Vagina (tissue), 2 donors: ENCODE measurements at regions not wholly inside any gene's neighbourhood (a gene's known extent, or its start where the extent isn't known, plus 50 kb on each side); places are given as distances from the start of the nearest gene placed in this dataset.

ENCODE experiments used
- CTCF ChIP-seq, 3 experiments: fragments of 450-650 bp in 2 of 3; fragments of 200-600 bp in 1 of 3; sonication (generic) in 1 of 3; IDR thresholded peaks; one replicate each; pipeline ENCODE4 v1.5.1; 2017 to 2019; ENCODE audit warnings: antibody characterized with exemption in 3 of 3, mild to moderate bottlenecking in 2 of 3, moderate library complexity in 2 of 3
- POLR2A ChIP-seq, 2 donors: fragments of 450-650 bp; IDR thresholded peaks; one replicate each; pipeline ENCODE4 v1.6.1; 2017; ENCODE audit warnings: antibody characterized with exemption in 2 of 2, mild to moderate bottlenecking in 2 of 2, moderate library complexity in 2 of 2

DNA sequence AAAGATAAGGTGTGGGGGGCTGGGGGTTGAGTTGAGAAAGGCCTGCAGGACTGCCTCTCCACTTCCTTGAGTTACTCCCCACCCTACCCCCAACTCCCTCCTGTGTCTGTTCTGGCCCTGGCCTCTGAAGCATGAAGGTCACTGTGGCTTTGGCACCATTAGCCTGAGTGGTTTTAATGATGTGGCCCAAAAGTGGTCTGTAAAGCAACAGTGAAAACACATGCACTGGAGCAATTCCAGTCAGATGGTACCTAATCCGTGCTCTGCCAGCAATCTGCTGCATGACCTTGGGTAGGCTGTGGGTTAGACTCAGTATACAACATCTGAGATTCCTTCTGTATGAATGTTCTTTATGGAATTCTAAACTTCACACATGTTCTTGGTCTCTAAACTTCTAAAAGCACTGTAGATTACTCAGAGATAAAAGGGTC is 86.5 kb upstream of the ATP1A1 start:
- TF ChIP-seq CTCF (IDR thresholded peaks at IDR 0.05) (no peak), POLR2A (IDR thresholded peaks at IDR 0.05) (no peak)
